Vagina (tissue), 2 donors: ENCODE measurements at regions not wholly inside any gene's neighbourhood (a gene's known extent, or its start where the extent isn't known, plus 50 kb on each side); places are given as distances from the start of the nearest gene placed in this dataset.

Experiments used
- DNase-seq, 2 donors: peaks; one replicate each; pipeline ENCODE4 v3.0.0-alpha.2; 2017; ENCODE audit errors: extremely low spot score in 2 of 2
- H3K27ac ChIP-seq: fragments of 200-600 bp; sonication (generic); one replicate; pipeline ENCODE4 v1.5.1; 2019
- H3K27me3 ChIP-seq: fragments of 200-600 bp; sonication (generic); one replicate; pipeline ENCODE4 v1.5.1; 2019
- H3K36me3 ChIP-seq, 2 donors: fragments of 200-600 bp; sonication (generic); one replicate each; pipeline ENCODE4 v1.5.1; 2017 to 2019
- H3K4me1 ChIP-seq: fragments of 200-600 bp; sonication (generic); one replicate; pipeline ENCODE4 v1.5.1; 2019
- H3K4me3 ChIP-seq, 2 donors: fragments of 200-600 bp; sonication (generic); 1 replicate in 1 of 2; 2 replicates in 1 of 2; pipeline ENCODE4 v1.5.1; 2016 to 2019
- H3K9me3 ChIP-seq: fragments of 200-600 bp; sonication (generic); one replicate; pipeline ENCODE4 v1.5.1; 2019
- POLR2A ChIP-seq, 2 donors: fragments of 450-650 bp; IDR thresholded peaks; one replicate each; pipeline ENCODE4 v1.6.1; 2017; ENCODE audit warnings: antibody characterized with exemption in 2 of 2, mild to moderate bottlenecking in 2 of 2, moderate library complexity in 2 of 2
- POLR2AphosphoS5 ChIP-seq, 2 donors: sonication (generic); formaldehyde crosslinking; IDR thresholded peaks; one replicate each; pipeline ENCODE4 v1.9.0; 2017; ENCODE audit warnings: antibody characterized with exemption in 2 of 2, mild to moderate bottlenecking in 2 of 2, low read depth in 1 of 2; ENCODE audit not compliant: insufficient read depth in 1 of 2
- intact Hi-C: fragments of 100-400 bp; cut with DNase I; formaldehyde crosslinking; loops from one replicate; pipeline ENCODE4 v1.15.1; 2023
- TF ChIP-seq, protein P1 (sequence below), 3 experiments: fragments of 450-650 bp in 2 of 3; fragments of 200-600 bp in 1 of 3; sonication (generic) in 1 of 3; IDR thresholded peaks; one replicate each; pipeline ENCODE4 v1.5.1; 2017 to 2019; ENCODE audit warnings: antibody characterized with exemption in 3 of 3, mild to moderate bottlenecking in 2 of 3, moderate library complexity in 2 of 3

DNA sequence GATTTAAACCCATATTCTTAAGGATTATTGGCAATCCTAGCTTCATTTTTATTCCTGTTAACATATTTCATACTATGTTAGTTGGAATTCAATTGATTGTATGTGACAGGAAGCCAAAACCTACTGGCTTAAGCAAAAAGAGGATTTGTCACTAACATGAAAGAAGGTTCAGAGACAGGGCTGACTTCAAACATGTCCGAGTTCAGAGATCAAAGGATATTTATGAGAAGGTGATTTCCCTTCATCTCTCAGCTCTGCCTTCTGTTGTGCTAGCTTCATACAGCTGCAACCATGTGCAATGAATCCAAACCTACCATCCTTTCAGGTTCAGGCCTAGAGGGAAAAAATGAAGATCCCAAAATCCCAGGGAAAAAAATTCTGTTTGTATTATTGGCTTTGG lies 349.7 kb downstream of the ATP23 start:
- TF ChIP-seq, protein P1, sequence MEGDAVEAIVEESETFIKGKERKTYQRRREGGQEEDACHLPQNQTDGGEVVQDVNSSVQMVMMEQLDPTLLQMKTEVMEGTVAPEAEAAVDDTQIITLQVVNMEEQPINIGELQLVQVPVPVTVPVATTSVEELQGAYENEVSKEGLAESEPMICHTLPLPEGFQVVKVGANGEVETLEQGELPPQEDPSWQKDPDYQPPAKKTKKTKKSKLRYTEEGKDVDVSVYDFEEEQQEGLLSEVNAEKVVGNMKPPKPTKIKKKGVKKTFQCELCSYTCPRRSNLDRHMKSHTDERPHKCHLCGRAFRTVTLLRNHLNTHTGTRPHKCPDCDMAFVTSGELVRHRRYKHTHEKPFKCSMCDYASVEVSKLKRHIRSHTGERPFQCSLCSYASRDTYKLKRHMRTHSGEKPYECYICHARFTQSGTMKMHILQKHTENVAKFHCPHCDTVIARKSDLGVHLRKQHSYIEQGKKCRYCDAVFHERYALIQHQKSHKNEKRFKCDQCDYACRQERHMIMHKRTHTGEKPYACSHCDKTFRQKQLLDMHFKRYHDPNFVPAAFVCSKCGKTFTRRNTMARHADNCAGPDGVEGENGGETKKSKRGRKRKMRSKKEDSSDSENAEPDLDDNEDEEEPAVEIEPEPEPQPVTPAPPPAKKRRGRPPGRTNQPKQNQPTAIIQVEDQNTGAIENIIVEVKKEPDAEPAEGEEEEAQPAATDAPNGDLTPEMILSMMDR (IDR thresholded peaks at IDR 0.05) = no peak
- TF ChIP-seq POLR2AphosphoS5 (IDR thresholded peaks at IDR 0.05; ENCODE audit: insufficient read depth in 1 of 2, low read depth in 1 of 2) = no peak
- no peak for TF ChIP-seq POLR2A (IDR thresholded peaks at IDR 0.05)
- H3K4me1 ChIP-seq = no peaks in the 10 kb centered on the region
- no peaks in the 10 kb centered on the region for H3K9me3 ChIP-seq
- H3K4me3 ChIP-seq = no peak overlapping the region
- H3K27ac ChIP-seq = no peak overlapping the region
- intact Hi-C loops = no loop called here
- no peak for DNase-seq
- no peaks in the 10 kb centered on the region for H3K27me3 ChIP-seq
- no peaks in the 10 kb centered on the region for H3K36me3 ChIP-seq

DNA sequence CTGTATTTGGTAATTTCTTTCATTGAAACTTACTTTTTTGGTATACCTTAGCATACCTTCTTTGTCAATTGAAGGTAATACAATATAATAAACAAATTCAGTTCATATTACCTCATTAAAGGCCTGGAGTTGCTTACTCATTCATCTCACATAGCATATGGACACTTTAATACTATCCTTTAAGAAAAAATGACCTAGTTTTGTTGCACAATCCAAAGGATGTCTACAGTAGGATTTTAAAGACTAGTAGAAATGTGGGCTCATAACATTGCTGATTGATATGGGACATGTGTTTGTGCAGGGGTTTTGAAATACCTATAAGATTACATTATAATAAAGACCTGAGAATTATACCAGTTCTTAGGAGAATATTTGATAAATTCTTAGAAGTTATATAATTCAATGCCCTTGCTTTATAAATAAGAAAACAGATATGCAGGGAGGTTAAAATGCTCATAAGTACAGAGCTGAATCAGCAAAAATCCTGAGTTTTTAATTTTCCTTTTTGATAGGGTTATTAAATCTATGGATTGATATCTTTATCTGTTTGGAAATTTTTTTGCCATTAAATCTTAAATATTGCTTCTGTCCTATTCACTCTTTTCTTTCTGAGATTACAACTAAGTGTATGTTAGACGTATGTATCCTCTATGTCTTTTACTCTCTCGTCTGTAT lies 352.1 kb downstream of the ATP23 start:
- no peak for TF ChIP-seq POLR2A (IDR thresholded peaks at IDR 0.05)
- Histone ChIP-seq H3K27me3 (no peaks in the 10 kb centered on the region), H3K4me3 (no peak overlapping the region), H3K4me1 (no peaks in the 10 kb centered on the region), H3K27ac (no peak overlapping the region), H3K9me3 (no peaks in the 10 kb centered on the region), H3K36me3 (no peaks in the 10 kb centered on the region)
- no peak for DNase-seq
- intact Hi-C loops = no loop called here

DNA sequence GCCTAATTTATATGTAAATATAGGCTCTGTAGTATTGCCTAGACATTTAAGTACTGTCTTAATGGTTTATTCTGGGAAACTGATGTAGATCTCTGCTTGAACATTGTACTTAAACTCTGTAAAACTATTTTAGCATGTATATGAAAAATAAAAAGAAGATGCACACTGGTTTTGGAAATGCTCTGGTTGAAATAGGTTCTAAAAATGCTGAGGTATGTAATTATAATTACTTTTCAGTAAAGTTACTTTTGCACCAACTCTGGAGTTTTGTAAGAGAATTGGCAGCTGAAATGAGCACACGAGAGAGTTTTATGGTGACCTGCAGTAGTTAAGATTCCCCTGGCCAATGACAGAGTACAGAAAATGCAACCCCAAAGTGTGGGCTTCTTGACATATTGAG lies 353.9 kb downstream of the ATP23 start:
- no peaks in the 10 kb centered on the region for H3K9me3 ChIP-seq
- intact Hi-C loops = no loop called here
- H3K4me3 ChIP-seq = no peak overlapping the region
- no peaks in the 10 kb centered on the region for H3K36me3 ChIP-seq
- H3K27me3 ChIP-seq = no peaks in the 10 kb centered on the region
- H3K27ac ChIP-seq = no peak overlapping the region
- H3K4me1 ChIP-seq = no peaks in the 10 kb centered on the region
- DNase-seq = no peak
- no peak for TF ChIP-seq POLR2A (IDR thresholded peaks at IDR 0.05)
- no peak for TF ChIP-seq POLR2AphosphoS5 (IDR thresholded peaks at IDR 0.05; ENCODE audit: insufficient read depth in 1 of 2, low read depth in 1 of 2)
- TF ChIP-seq, protein P1 (IDR thresholded peaks at IDR 0.05) = no peak

DNA sequence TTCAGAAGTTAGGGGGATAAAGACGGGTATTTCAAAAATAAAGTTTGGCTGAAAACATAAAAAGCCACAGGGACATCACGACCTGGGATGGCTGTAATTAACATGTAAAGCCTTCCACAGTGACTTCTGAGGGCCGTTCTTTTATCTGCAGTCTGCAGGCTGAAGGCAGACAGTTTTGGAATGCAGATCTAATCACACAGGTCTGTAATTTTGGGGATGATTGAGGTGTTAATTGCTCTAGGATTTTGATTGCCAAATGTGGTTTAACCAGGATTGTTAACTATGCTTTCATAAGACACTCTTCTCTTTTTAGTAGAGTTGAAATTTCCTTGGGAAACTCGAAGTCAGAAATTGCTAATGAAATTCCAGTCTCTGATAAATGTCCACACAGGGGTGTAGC lies 355.5 kb downstream of the ATP23 start:
- Histone ChIP-seq H3K27me3 (no peaks in the 10 kb centered on the region), H3K4me1 (no peaks in the 10 kb centered on the region), H3K27ac (no peak overlapping the region), H3K4me3 (no peak overlapping the region), H3K36me3 (no peaks in the 10 kb centered on the region), H3K9me3 (no peaks in the 10 kb centered on the region)
- intact Hi-C loops = no loop called here
- TF ChIP-seq POLR2AphosphoS5 (IDR thresholded peaks at IDR 0.05; ENCODE audit: insufficient read depth in 1 of 2, low read depth in 1 of 2) = no peak
- no peak for TF ChIP-seq POLR2A (IDR thresholded peaks at IDR 0.05)
- TF ChIP-seq, protein P1 (IDR thresholded peaks at IDR 0.05) = no peak
- no peak for DNase-seq

DNA sequence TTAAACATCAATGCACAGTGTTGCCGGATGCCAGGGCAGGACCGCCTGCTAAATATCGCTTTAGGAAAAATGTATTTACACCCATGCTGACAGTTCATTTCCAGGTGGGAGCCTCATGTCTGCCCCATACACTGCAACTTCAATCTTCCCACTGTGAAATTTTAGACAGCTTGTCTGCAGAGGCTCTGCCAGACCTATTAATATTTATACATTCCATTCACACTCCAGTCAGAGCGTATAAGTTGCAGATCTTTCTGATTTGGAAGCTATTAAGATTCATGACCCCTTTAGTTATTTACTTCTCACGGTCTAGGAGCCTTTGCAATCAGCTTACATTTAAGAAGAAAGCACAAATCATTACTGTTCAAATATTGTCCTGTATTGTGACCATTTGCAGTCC lies 357.4 kb downstream of the ATP23 start:
- no peak for TF ChIP-seq POLR2AphosphoS5 (IDR thresholded peaks at IDR 0.05; ENCODE audit: insufficient read depth in 1 of 2, low read depth in 1 of 2)
- no peak for TF ChIP-seq POLR2A (IDR thresholded peaks at IDR 0.05)
- TF ChIP-seq, protein P1 (IDR thresholded peaks at IDR 0.05) = no peak

More for the DNA sequence above, 357.4 kb downstream of the ATP23 start:
- no peaks in the 10 kb centered on the region for H3K9me3 ChIP-seq
- no peaks in the 10 kb centered on the region for H3K27me3 ChIP-seq
- H3K4me3 ChIP-seq = no peak overlapping the region
- intact Hi-C loops = no loop called here
- H3K4me1 ChIP-seq = no peaks in the 10 kb centered on the region
- H3K36me3 ChIP-seq = no peaks in the 10 kb centered on the region
- no peak overlapping the region for H3K27ac ChIP-seq
- no peak for DNase-seq
